Central memory CD8-positive, alpha-beta T cell (primary cell): ENCODE measurements at regions not wholly inside any gene's neighbourhood (a gene's known extent, or its start where the extent isn't known, plus 50 kb on each side); places are given as distances from the start of the nearest gene placed in this dataset.

Source experiments
- ATAC-seq: fragments of 150-1000 bp; cut with Tn5 transposase; replicated peaks from 2 replicates; pipeline ENCODE4 v1.10.0; 2022; ENCODE audit warnings: mild to moderate bottlenecking, moderate FRiP score, moderate number of reproducible peaks; ENCODE audit not compliant: poor library complexity, severe bottlenecking; ENCODE audit errors: extremely low read depth
- DNase-seq, 2 donors: peaks; one replicate each; pipeline ENCODE4 v3.0.0; 2021; ENCODE audit warnings: low spot score in 2 of 2
- H3K27ac Mint-ChIP-seq: one replicate; pipeline ENCODE4 v1.8.0; 2022; ENCODE audit warnings: low read depth, mild to moderate bottlenecking, moderate library complexity, mixed read lengths
- H3K27me3 Mint-ChIP-seq: one replicate; pipeline ENCODE4 v1.8.0; 2022; ENCODE audit warnings: mixed read lengths
- H3K36me3 Mint-ChIP-seq: one replicate; pipeline ENCODE4 v1.8.0; 2022; ENCODE audit warnings: mild to moderate bottlenecking, moderate library complexity, mixed read lengths; ENCODE audit not compliant: insufficient read depth
- H3K4me1 Mint-ChIP-seq: one replicate; pipeline ENCODE4 v1.8.0; 2022; ENCODE audit warnings: mixed read lengths
- H3K4me3 Mint-ChIP-seq: one replicate; pipeline ENCODE4 v1.8.0; 2022; ENCODE audit warnings: mild to moderate bottlenecking, moderate library complexity, mixed read lengths
- H3K9me3 Mint-ChIP-seq: one replicate; pipeline ENCODE4 v1.8.0; 2022; ENCODE audit warnings: mixed read lengths

DNA sequence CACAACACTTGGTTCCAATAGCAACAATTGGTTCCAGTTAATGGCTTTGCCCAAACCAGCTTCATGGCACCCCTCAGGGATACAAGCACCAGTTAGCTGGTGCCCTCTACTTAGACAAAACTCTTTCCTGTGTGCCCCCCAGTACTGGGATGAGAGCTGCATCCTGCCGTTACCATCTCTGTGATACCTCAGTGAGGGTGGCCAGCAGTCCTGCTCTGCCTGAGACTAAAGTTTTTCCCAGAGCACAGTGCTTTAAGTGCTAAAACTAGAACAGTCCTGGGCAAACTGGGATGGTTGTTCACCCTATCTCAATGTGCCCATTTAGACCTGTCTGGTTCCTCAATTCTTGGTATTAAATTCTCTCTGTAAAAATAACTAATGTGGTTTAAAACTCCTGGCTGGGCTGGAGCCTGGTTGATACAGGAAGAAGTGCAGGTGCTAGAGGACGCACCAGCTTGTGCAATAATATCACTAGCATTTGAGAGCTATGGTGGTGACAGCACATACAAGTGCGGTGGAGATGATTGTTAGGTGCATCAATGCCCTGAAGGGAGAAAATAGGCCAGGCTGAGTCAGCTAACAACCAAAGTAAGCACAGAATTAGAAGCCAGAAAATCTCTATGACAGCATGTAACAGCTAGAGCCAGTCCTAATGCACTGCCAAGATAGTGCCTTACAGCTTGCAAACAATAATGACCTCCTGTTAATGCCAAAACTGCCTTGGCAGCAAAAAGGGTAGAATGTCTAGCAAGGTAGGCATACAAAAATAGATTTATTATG lies 179.8 kb upstream of the GALNT2 start:
- Mint-ChIP-seq H3K4me1 (no peaks in the 10 kb centered on the region), H3K36me3 (no peaks in the 10 kb centered on the region), H3K4me3 (no peak overlapping the region), H3K27me3 (peaks cover 56% of the 10 kb centered on the region), H3K9me3 (no peaks in the 10 kb centered on the region), H3K27ac (no peak overlapping the region)
- DNase-seq (no peak), ATAC-seq (no peak)

DNA sequence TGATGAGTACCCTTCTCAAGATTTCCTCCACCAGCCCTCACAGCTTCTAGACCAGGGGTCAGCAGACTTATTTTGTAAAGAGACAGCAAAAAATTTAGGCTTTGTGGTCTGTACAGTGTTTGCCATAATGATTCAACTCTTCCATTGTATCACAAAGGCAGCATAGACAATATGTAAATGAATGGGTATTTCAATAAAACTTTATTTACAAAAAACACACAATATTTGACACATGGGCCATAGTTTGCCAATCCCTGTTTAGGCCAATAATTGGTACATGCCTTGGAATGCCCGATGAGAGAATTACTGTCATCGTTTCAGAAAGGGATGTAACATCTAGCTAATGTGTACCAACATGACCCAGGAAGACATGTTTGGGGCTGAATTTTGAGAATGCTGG lies 178.9 kb upstream of the GALNT2 start:
- H3K36me3 Mint-ChIP-seq = no peaks in the 10 kb centered on the region
- DNase-seq (no peak), ATAC-seq (no peak)
- no peaks in the 10 kb centered on the region for H3K9me3 Mint-ChIP-seq
- no peaks in the 10 kb centered on the region for H3K4me1 Mint-ChIP-seq
- H3K4me3 Mint-ChIP-seq = no peak overlapping the region
- H3K27ac Mint-ChIP-seq = no peak overlapping the region
- peaks cover 56% of the 10 kb centered on the region for H3K27me3 Mint-ChIP-seq

DNA sequence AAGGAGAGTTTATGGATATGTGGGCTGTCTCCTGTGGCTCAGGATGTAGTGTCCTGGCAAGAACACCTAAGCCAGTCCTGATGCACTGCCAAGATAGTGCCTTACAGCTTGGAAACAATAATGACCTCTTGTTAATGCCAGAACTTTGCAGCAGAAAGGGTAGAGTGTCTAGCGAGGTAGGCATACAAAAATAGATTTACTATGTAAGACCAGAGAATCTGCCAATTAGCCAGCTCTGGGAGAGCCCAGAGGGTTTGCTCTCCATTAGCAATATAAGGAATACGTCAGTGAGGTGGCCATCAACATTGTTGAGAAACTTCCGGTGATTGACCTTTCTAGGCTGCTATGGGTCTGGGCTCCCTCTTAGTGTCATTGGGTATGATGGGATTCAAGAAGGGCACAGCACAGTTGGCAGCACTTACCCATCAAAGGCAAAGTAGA lies 178.5 kb upstream of the GALNT2 start:
- Mint-ChIP-seq H3K27ac (no peak overlapping the region), H3K9me3 (no peaks in the 10 kb centered on the region), H3K27me3 (peaks cover 56% of the 10 kb centered on the region), H3K4me3 (no peak overlapping the region), H3K36me3 (no peaks in the 10 kb centered on the region), H3K4me1 (no peaks in the 10 kb centered on the region)
- ATAC-seq = no peak
- no peak for DNase-seq

DNA sequence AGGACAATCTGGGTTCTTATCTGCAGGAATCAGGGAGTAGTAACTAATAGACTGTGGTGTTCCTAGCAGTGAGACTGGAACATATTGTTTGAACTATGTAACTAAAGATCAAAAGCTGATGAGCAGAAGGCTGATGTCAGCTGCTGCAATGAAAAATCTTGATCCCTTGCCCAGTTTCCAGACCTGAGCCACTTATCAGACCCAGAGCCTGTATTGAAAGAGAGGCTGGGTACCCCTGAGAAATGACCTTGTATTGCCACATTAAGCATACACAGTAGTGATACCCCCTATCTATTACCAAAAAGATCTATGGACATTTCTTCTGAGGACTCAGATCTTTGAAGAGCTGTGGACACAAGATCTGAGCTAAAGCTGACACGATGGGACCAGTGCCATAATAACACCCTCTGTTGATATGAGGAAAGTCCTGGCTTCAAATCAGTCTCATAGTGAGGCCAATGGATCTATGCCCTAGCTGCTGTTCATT lies 178.0 kb upstream of the GALNT2 start:
- no peak overlapping the region for H3K4me3 Mint-ChIP-seq
- H3K27ac Mint-ChIP-seq = no peak overlapping the region
- peaks cover 56% of the 10 kb centered on the region for H3K27me3 Mint-ChIP-seq
- ATAC-seq (no peak), DNase-seq (no peak)
- no peaks in the 10 kb centered on the region for H3K36me3 Mint-ChIP-seq
- no peaks in the 10 kb centered on the region for H3K9me3 Mint-ChIP-seq
- H3K4me1 Mint-ChIP-seq = no peaks in the 10 kb centered on the region

DNA sequence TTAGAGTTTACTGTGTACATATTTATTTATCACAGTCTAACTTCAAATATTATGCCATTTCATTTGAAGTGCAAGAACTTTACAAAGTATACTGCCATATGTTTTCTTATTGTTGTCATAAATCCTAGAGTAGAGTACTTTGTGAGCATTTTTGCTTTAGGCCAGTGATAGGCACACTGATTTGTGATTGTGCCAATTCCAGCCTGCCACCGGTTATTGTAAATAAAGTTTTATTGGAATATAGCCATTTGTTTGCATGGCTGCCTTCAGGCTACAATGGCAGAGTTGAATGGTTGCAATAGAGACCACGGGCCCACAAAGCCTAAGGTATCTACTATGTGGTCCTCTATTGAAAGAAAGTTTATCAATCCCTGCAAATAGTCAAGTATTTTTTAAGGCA lies 175.8 kb upstream of the GALNT2 start:
- no peak overlapping the region for H3K4me3 Mint-ChIP-seq
- H3K27me3 Mint-ChIP-seq = peaks cover 71% of the 10 kb centered on the region
- ATAC-seq = no peak
- H3K27ac Mint-ChIP-seq = no peak overlapping the region
- no peaks in the 10 kb centered on the region for H3K4me1 Mint-ChIP-seq
- DNase-seq = no peak
- no peaks in the 10 kb centered on the region for H3K9me3 Mint-ChIP-seq
- no peaks in the 10 kb centered on the region for H3K36me3 Mint-ChIP-seq

DNA sequence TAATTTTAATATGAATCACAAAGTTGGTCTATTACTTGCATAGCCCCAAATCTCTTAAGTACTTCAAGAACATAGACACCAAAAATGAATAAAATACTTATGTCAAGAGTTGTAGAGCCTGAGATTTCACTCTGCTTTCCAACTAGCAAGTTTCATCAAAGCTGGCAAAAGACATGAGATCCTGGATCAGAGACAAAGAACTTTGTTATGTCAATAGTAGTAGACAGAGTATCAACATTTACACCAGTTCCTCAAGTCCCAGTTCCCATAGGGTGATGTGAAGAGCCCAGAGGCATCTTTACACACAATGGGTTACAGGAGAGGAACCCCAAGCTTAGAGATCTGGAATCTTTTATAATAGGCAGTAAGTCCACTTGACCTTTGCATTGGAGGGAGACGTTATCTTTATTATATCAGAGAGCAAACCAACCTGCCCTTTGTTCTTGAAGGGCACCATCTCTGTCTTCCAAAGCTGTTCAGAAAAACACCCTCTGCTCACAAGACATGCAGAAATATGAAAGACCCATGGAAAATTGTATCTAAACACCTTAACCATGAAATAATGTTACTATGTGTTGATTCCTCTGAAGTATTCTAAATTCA lies 174.4 kb upstream of the GALNT2 start:
- Mint-ChIP-seq H3K27me3 (peaks cover 85% of the 10 kb centered on the region), H3K4me3 (no peak overlapping the region), H3K27ac (no peak overlapping the region), H3K36me3 (no peaks in the 10 kb centered on the region), H3K4me1 (no peaks in the 10 kb centered on the region), H3K9me3 (no peaks in the 10 kb centered on the region)
- DNase-seq (no peak), ATAC-seq (no peak)

DNA sequence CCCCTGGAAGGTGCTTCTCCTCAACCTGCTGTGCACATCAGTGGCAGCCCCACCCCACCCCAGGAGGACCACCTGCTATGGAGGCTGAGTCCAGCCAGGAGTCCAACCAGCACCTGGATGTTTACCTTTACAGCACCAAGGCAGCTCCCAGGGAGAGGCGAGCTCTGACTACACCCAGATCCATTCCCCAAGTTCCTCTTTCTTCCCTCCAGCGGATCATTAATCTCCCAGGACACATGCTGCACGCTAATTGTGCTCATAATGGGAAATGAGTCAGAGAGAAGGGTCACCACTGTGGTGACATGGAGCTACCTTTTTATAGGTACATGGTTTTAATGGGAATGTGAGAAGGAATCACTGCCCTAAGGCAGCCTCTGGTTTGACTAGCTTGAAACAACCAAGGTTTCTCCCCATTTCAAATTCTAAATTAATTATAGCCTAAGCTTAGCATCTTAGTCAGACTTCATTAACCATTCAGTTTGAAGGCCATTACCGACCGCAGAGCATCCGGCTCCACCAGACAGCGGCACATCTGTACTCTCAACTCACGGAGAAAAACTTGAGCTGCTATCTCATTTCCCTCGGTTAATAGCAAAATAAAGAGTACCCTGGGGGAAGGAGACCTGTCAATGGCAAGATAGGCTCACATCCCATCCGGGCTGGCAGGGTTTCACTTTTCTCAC lies 173.1 kb upstream of the GALNT2 start:
- Mint-ChIP-seq H3K4me3 (no peak overlapping the region), H3K27ac (no peak overlapping the region), H3K27me3 (peaks cover 87% of the 10 kb centered on the region), H3K9me3 (no peaks in the 10 kb centered on the region), H3K36me3 (no peaks in the 10 kb centered on the region), H3K4me1 (no peaks in the 10 kb centered on the region)
- DNase-seq = no peak
- ATAC-seq = no peak

DNA sequence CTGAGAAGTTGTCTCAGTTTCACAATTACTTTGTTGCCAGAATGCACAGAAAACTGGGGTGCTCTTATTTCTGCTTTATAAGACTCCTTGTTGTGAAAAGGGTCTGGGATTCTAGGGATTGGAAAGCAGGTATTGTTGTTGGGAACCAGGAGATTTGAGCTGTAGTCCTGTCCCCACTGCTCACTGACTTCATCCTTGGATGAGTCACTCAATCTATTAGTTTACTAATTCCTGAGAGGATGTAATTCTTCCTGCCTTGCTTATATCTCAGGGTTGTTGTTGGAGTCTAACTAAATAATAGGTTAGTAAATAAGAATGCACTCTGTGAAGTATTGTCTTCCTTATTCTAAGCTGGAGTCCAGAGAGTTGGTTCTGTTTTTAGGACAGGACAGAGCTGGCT lies 172.5 kb upstream of the GALNT2 start:
- Mint-ChIP-seq H3K4me3 (no peak overlapping the region), H3K27ac (no peak overlapping the region), H3K4me1 (no peaks in the 10 kb centered on the region), H3K27me3 (peaks cover 87% of the 10 kb centered on the region), H3K36me3 (no peaks in the 10 kb centered on the region), H3K9me3 (no peaks in the 10 kb centered on the region)
- DNase-seq (no peak), ATAC-seq (no peak)

DNA sequence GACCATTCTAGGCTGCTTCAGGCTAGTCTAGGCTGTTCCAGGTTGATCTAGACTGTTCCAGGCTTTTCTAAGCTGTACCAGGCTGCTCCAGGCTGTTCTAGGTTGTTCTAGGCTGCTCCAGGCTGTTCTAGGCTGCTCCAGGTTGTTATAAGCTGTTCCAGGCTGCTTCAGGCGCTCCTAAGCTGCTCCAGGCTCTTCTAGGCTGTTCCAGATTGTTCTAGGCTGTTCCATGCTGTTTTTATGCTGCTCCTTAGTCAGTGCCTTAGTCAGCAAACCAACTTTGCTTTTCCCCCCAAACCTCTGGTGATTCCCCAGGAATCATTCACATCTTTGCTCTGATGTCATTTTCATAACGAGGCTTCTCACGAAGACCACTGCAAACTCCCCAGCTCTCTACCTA lies 171.4 kb upstream of the GALNT2 start:
- Mint-ChIP-seq H3K9me3 (no peaks in the 10 kb centered on the region), H3K4me1 (no peaks in the 10 kb centered on the region), H3K4me3 (no peak overlapping the region), H3K27me3 (peaks cover 90% of the 10 kb centered on the region), H3K36me3 (no peaks in the 10 kb centered on the region), H3K27ac (no peak overlapping the region)
- DNase-seq (no peak), ATAC-seq (no peak)

DNA sequence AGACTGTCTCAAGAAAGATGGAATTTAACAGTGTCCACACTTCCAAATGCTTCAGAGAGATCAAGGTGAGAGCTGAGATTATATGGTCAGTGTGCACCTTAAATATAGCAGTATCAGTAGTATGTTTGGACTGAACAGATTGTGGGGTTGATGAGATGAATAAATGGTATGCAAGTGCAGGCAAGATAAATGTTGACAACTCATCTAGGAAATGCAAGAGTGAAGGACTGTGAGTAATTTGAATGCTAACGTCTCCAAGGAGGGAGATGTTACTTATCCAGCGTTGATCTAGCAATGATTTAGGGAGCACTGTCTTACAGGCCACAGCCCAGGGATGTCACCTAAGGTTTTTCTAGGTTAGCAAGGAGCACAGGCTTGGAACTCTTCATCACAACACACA lies 170.7 kb upstream of the GALNT2 start:
- H3K9me3 Mint-ChIP-seq = no peaks in the 10 kb centered on the region
- H3K4me1 Mint-ChIP-seq = no peaks in the 10 kb centered on the region
- no peak for DNase-seq
- H3K27me3 Mint-ChIP-seq = peaks cover 94% of the 10 kb centered on the region
- H3K4me3 Mint-ChIP-seq = no peak overlapping the region
- no peak overlapping the region for H3K27ac Mint-ChIP-seq
- ATAC-seq = no peak
- H3K36me3 Mint-ChIP-seq = no peaks in the 10 kb centered on the region

DNA sequence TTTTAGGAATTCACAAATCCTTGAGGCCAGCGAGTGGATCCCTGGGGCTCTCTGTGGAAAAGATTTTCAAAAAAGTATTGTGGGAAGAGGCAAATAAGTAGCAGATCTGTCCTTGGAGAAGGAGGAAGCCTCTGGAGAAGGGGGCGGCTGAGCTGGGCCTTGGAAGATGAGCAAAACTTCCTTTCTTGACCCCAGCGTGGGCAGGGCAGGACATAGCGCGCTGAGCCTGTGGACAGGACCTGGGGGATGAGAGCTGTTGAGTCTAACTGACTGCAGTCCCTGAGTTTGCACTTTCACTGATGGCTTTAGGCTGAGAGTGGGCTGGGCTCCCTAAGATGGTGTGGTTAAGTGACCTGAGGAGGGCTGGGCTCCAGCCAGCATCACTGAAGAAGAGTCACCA lies 170.2 kb upstream of the GALNT2 start:
- Mint-ChIP-seq H3K4me3 (no peak overlapping the region), H3K27me3 (peaks cover 95% of the 10 kb centered on the region), H3K36me3 (no peaks in the 10 kb centered on the region), H3K4me1 (no peaks in the 10 kb centered on the region), H3K27ac (no peak overlapping the region), H3K9me3 (no peaks in the 10 kb centered on the region)
- no peak for DNase-seq
- ATAC-seq = no peak

DNA sequence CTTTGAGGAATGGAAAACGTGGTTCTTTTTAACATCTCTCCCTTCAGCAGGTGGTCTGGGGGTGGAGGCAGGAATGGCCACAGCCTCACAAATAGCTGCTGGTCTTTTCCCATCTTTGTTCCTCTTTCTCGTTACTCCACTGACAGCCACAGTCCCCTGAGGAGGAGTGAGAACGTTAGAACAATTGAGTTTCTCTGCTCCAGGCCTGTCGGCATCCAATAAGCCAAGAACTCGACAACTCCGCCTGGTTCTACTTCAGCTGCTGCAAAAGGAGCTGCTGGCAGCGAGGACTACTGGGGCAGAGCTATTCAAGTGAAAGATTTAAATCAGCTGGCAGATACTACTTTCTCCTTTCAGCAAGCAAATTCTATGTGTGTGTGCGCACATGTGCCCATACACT lies 169.5 kb upstream of the GALNT2 start:
- no peaks in the 10 kb centered on the region for H3K4me1 Mint-ChIP-seq
- H3K27ac Mint-ChIP-seq = no peak overlapping the region
- ATAC-seq (no peak), DNase-seq (no peak)
- no peak overlapping the region for H3K4me3 Mint-ChIP-seq
- H3K36me3 Mint-ChIP-seq = no peaks in the 10 kb centered on the region
- H3K27me3 Mint-ChIP-seq = peaks cover 95% of the 10 kb centered on the region
- no peaks in the 10 kb centered on the region for H3K9me3 Mint-ChIP-seq

DNA sequence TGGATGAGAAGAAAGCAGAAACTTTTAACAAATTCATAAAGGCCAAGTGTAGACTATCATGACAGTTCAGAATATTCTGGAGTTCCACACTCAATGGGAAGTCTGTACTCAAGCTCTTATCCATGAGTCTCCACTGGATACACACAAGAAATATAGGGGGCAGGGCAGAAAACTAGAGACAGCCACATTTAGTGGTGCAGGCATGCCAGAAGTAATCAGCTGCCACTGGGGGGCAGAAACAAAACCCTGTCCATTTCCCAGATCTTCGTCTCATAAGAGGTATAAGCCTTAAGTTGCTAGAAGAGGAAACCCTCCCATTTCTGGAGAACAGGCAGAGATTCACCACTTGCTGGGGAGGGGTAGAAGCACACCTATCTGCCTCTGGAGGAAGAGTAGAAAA lies 166.8 kb upstream of the GALNT2 start:
- peaks cover 84% of the 10 kb centered on the region for H3K27me3 Mint-ChIP-seq
- ATAC-seq = no peak

More for the DNA sequence above, 166.8 kb upstream of the GALNT2 start:
- DNase-seq = no peak
- Mint-ChIP-seq H3K27ac (no peak overlapping the region), H3K36me3 (no peaks in the 10 kb centered on the region), H3K4me3 (no peak overlapping the region), H3K9me3 (no peaks in the 10 kb centered on the region), H3K4me1 (no peaks in the 10 kb centered on the region)
